ENCODE measurements at regions not wholly inside any gene's neighbourhood (a gene's known extent, or its start where the extent isn't known, plus 50 kb on each side); places are given as distances from the start of the nearest gene placed in this dataset.
A peak's percentile ranks its signal among the peaks of the same experiment; 100 is the strongest.

DNA sequence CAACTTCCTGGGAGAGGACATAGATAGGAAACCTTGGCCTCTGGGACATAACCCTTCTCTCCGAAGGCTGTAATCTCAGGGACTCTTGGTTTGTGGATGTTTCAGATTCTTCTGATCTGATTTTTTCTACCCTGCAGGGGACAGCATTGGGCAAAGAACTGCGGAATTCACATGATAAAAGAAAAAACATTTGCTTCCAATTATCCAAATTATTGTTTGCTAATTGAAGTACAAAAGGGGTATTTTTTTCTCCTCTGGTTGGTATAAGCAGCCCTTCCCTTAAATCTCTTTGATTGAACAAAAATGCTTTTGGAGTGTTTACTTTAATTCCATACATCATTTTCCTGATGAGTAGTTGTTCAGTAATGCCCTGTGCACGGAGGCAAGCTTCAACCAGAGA is 251.7 kb upstream of the IRX3 start:
- Histone ChIP-seq H3K9ac (ENCODE audit: low read length) (no peak overlapping the region), H3K79me2 (replicated peaks; ENCODE audit: insufficient read depth, low read length) (no peaks in the 10 kb centered on the region), H3K4me2 (ENCODE audit: low read length) (no peak overlapping the region), H3K4me3 (ENCODE audit: low read length) (no peak overlapping the region), H3K36me3 (ENCODE audit: insufficient read depth, low read length) (no peaks in the 10 kb centered on the region), H3K27me3 (ENCODE audit: insufficient read depth, low read depth, low read length) (peaks cover 21% of the 10 kb centered on the region), H3K9me2 (ENCODE audit: insufficient read depth, low read length) (no peaks in the 10 kb centered on the region), H4K20me1 (ENCODE audit: insufficient read depth) (no peaks in the 10 kb centered on the region), H3F3A (ENCODE audit: insufficient read depth, low read length, poor library complexity, severe bottlenecking) (no peaks in the 10 kb centered on the region), H3K9me3 (ENCODE audit: low read length) (no peaks in the 10 kb centered on the region), H3K27ac (ENCODE audit: low read length) (no peak overlapping the region), H2AFZ (ENCODE audit: low read depth, low read length) (no peak overlapping the region)
- no peak for TF ChIP-seq EP300 (conservative IDR thresholded peaks at IDR 0.05; ENCODE audit: poor library complexity, severe bottlenecking)
- TF ChIP-seq RAD21 (conservative IDR thresholded peaks at IDR 0.05), result peak; percentile 27

DNA sequence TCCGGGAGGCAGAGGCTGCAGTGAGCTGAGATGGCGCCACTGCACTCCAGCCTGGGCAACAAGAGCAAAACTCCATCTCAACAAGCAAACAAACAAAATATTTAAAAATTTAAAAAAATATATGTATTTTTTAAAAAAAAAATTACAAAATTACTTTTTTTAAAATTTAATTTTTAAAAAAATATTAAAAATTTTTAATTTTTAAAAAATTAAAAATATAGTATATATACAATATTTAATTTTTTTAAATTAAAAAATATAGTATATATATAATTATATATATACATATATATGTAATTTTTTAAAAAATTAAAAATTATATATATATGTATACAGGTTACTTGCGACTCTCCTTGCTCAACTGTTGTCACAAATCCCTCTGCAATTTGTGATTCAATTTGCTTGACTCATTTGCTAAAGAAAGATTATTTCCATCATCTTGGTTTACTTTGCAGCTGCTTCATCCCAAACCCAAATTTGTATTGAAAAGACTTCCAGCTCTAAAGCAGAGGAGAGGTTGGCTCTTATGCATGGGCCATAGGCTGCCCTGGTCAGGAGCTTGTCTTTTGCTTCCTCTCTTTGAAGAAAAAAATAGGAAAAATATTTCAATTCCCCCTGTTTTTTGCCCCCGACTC is 247.4 kb upstream of the IRX3 start:
- Histone ChIP-seq H4K20me1 (ENCODE audit: insufficient read depth) (no peaks in the 10 kb centered on the region), H3K9ac (ENCODE audit: low read length) (no peak overlapping the region), H3F3A (ENCODE audit: insufficient read depth, low read length, poor library complexity, severe bottlenecking) (no peaks in the 10 kb centered on the region), H3K4me2 (ENCODE audit: low read length) (no peak overlapping the region), H3K4me3 (ENCODE audit: low read length) (no peak overlapping the region), H3K36me3 (ENCODE audit: insufficient read depth, low read length) (no peaks in the 10 kb centered on the region), H3K9me2 (ENCODE audit: insufficient read depth, low read length) (no peaks in the 10 kb centered on the region), H3K9me3 (ENCODE audit: low read length) (peaks cover 6% of the 10 kb centered on the region), H3K27me3 (ENCODE audit: insufficient read depth, low read depth, low read length) (no peaks in the 10 kb centered on the region), H2AFZ (ENCODE audit: low read depth, low read length) (no peak overlapping the region), H3K79me2 (replicated peaks; ENCODE audit: insufficient read depth, low read length) (no peaks in the 10 kb centered on the region), H3K27ac (ENCODE audit: low read length) (no peak overlapping the region)
- no peak for TF ChIP-seq TAF1 (IDR thresholded peaks at IDR 0.05; ENCODE audit: low read depth)
- no peak for TF ChIP-seq REST (IDR thresholded peaks at IDR 0.05; ENCODE audit: borderline replicate concordance)
- TF ChIP-seq RAD21 (conservative IDR thresholded peaks at IDR 0.05), result no peak
- TF ChIP-seq, protein P1, sequence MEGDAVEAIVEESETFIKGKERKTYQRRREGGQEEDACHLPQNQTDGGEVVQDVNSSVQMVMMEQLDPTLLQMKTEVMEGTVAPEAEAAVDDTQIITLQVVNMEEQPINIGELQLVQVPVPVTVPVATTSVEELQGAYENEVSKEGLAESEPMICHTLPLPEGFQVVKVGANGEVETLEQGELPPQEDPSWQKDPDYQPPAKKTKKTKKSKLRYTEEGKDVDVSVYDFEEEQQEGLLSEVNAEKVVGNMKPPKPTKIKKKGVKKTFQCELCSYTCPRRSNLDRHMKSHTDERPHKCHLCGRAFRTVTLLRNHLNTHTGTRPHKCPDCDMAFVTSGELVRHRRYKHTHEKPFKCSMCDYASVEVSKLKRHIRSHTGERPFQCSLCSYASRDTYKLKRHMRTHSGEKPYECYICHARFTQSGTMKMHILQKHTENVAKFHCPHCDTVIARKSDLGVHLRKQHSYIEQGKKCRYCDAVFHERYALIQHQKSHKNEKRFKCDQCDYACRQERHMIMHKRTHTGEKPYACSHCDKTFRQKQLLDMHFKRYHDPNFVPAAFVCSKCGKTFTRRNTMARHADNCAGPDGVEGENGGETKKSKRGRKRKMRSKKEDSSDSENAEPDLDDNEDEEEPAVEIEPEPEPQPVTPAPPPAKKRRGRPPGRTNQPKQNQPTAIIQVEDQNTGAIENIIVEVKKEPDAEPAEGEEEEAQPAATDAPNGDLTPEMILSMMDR (IDR thresholded peaks at IDR 0.05; ENCODE audit: poor library complexity, severe bottlenecking), result no peak
- no peak for TF ChIP-seq EZH2 (IDR thresholded peaks at IDR 0.05; ENCODE audit: borderline replicate concordance, insufficient read depth, low read length, poor library complexity, severe bottlenecking)
- TF ChIP-seq EP300 (conservative IDR thresholded peaks at IDR 0.05; ENCODE audit: poor library complexity, severe bottlenecking), result no peak
- no peak for TF ChIP-seq SMC3 (conservative IDR thresholded peaks at IDR 0.05; ENCODE audit: poor library complexity)
- TF ChIP-seq POLR2AphosphoS5 (IDR thresholded peaks at IDR 0.05), result no peak
- TF ChIP-seq MXI1 (conservative IDR thresholded peaks at IDR 0.05; ENCODE audit: poor library complexity, severe bottlenecking), result no peak
